ENCODE measurements at regions not wholly inside any gene's neighbourhood (a gene's known extent, or its start where the extent isn't known, plus 50 kb on each side); places are given as distances from the start of the nearest gene placed in this dataset.

DNA sequence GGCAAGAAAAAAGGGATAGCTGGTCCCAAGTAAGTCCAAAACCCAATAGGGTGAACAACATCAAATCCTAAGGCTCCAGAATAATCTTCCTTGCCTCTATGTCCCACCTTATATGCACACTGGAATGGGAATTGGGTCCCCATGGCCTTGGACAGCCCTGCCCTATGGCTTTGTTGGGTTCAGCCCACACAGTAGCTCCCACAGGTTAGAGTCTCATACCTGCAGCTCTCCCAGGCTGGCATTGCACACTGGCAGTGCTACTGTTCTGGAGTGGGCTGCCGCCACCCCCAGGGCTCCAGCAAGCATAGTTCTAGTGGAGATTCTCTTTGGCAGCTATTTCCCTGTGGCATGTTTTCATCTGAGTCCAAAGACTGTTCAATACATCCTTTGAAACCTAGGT is 352.4 kb upstream of the CLEC14A start:
- Histone ChIP-seq H2BK20ac (ENCODE audit: low read length) (no peak overlapping the region), H3K36me3 (ENCODE audit: control insufficient read depth in 2 of 4, insufficient read depth in 4 of 4, low read length in 3 of 4) (no peaks in the 10 kb centered on the region), H2AFZ (ENCODE audit: low read length) (no peak overlapping the region), H3K79me2 (ENCODE audit: control insufficient read depth in 1 of 2, insufficient read depth in 2 of 2, low read length in 2 of 2) (no peaks in the 10 kb centered on the region), H3K27me3 (replicated peaks in 1 of 4; ENCODE audit: control insufficient read depth in 3 of 4, extremely low read depth in 1 of 4, insufficient read depth in 3 of 4, low read length in 3 of 4) (no peaks in the 10 kb centered on the region), H3K23ac (ENCODE audit: insufficient read length) (no peak overlapping the region), H3K27ac (ENCODE audit: low read depth, low read length) (no peak overlapping the region), H3K4me3 (ENCODE audit: extremely low read depth in 1 of 4, insufficient read depth in 2 of 4, low read depth in 3 of 4, low read length in 4 of 4) (no peak overlapping the region), H4K8ac (ENCODE audit: extremely low read depth, insufficient read depth, low read length) (no peak overlapping the region), H2AK5ac (ENCODE audit: low read depth, low read length) (no peak overlapping the region), H3K79me1 (ENCODE audit: low read depth, low read length) (no peaks in the 10 kb centered on the region), H4K91ac (replicated peaks; ENCODE audit: insufficient read length, low read length) (no peak overlapping the region), H2BK120ac (replicated peaks; ENCODE audit: low read depth, low read length) (no peak overlapping the region), H2BK15ac (ENCODE audit: low read length) (no peak overlapping the region), H3K23me2 (ENCODE audit: low read depth, low read length) (no peaks in the 10 kb centered on the region), H3K4me2 (ENCODE audit: insufficient read depth in 1 of 2, low read depth in 2 of 2, low read length in 2 of 2) (no peak overlapping the region), H3K4ac (replicated peaks; ENCODE audit: insufficient read length, low read depth, low read length) (no peak overlapping the region), H2BK12ac (ENCODE audit: low read depth, low read length) (no peak overlapping the region), H3K56ac (replicated peaks; ENCODE audit: insufficient read length, low read depth, low read length) (no peak overlapping the region), H3K18ac (ENCODE audit: extremely low read depth, low read length) (no peak overlapping the region), H3K9ac (replicated peaks in 1 of 4; ENCODE audit: extremely low read depth in 1 of 4, low read depth in 3 of 4, low read length in 3 of 4) (no peak overlapping the region), H4K20me1 (replicated peaks in 1 of 2; ENCODE audit: control insufficient read depth in 1 of 2, insufficient read depth in 2 of 2, low read length in 2 of 2) (no peaks in the 10 kb centered on the region), H2BK5ac (ENCODE audit: low read depth, low read length) (no peak overlapping the region), H4K5ac (ENCODE audit: insufficient read length, low read depth, low read length) (no peak overlapping the region), H3K14ac (ENCODE audit: insufficient read length) (no peak overlapping the region), H3K4me1 (replicated peaks in 1 of 4; ENCODE audit: control insufficient read depth in 3 of 4, insufficient read depth in 4 of 4, low read length in 3 of 4) (no peaks in the 10 kb centered on the region; a peak in 2 of 7 replicates), H3K9me3 (ENCODE audit: insufficient read depth in 2 of 2, low read depth in 1 of 2, low read length in 1 of 2) (no peaks in the 10 kb centered on the region)
- CTCF ChIA-PET (ENCODE audit: partially characterized antibody) = no interaction called here
- POLR2A ChIA-PET (ENCODE audit: partially characterized antibody) = no interaction called here
- 88% methylated on average over 1 of the region's 1 CpG; no CpG with 5 or more reads in 1 of the 2 experiments for WGBS, 2 experiments (ENCODE audit: extremely low coverage in 1 of 2, insufficient coverage in 1 of 2, insufficient read length in 1 of 2, insufficient replicate concordance in 2 of 2, low coverage in 1 of 2, low lambda C conversion rate in 2 of 2, missing lambda C conversion rate in 1 of 2)
- FAIRE-seq (no peak), DNase-seq (ENCODE audit: low read depth in 1 of 2, low spot score in 2 of 2) (no peak)
- TF ChIP-seq SIRT6 (IDR thresholded peaks at IDR 0.05; ENCODE audit: low read length) (no peak), CEBPB (IDR thresholded peaks at IDR 0.05; ENCODE audit: low read depth, low read length) (no peak), ZNF274 (IDR thresholded peaks at IDR 0.05; ENCODE audit: borderline replicate concordance, extremely low read depth, low read length) (no peak), CHD2 (IDR thresholded peaks at IDR 0.05; ENCODE audit: low read length) (no peak), SP2 (IDR thresholded peaks at IDR 0.05; ENCODE audit: low read length) (no peak), SP4 (IDR thresholded peaks at IDR 0.05; ENCODE audit: low read length) (no peak), BCL11A (IDR thresholded peaks at IDR 0.05; ENCODE audit: low read depth in 2 of 2, low read length in 2 of 2) (no peak), SIN3A (conservative IDR thresholded peaks at IDR 0.05 in 1 of 2, IDR thresholded peaks at IDR 0.05 in 1 of 2; ENCODE audit: low read depth in 1 of 2, low read length in 2 of 2) (no peak), EGR1 (IDR thresholded peaks at IDR 0.05; ENCODE audit: borderline replicate concordance, low read depth, low read length) (no peak), RFX5 (IDR thresholded peaks at IDR 0.05; ENCODE audit: borderline replicate concordance, low read depth, low read length) (no peak), TEAD4 (IDR thresholded peaks at IDR 0.05; ENCODE audit: low read depth, low read length) (no peak), CREB1 (IDR thresholded peaks at IDR 0.05) (no peak), POLR2A (IDR thresholded peaks at IDR 0.05; ENCODE audit: control extremely low read depth in 1 of 2, low read depth in 2 of 2, low read length in 2 of 2) (no peak), TCF12 (IDR thresholded peaks at IDR 0.05; ENCODE audit: low read depth, low read length) (no peak), POU5F1 (IDR thresholded peaks at IDR 0.05; ENCODE audit: low read depth, low read length) (no peak), POLR2AphosphoS5 (IDR thresholded peaks at IDR 0.05; ENCODE audit: low read depth, low read length) (no peak), GABPA (IDR thresholded peaks at IDR 0.05; ENCODE audit: borderline replicate concordance, insufficient read depth, low read length) (no peak)

Data from H1 (cell line).